BLaER1 (cell line): ENCODE measurements at regions not wholly inside any gene's neighbourhood (a gene's known extent, or its start where the extent isn't known, plus 50 kb on each side); places are given as distances from the start of the nearest gene placed in this dataset.

ENCODE experiments used
- H3K27ac ChIP-seq: shearing (Covaris generic); formaldehyde crosslinking; 2 replicates; pipeline ENCODE4 v1.8.1; 2022
- H3K27me3 ChIP-seq: shearing (Covaris generic); formaldehyde crosslinking; 2 replicates; pipeline ENCODE4 v1.8.1; 2022
- H3K36me3 ChIP-seq: shearing (Covaris generic); formaldehyde crosslinking; 2 replicates; pipeline ENCODE4 v1.8.1; 2022
- H3K4me1 ChIP-seq: shearing (Covaris generic); formaldehyde crosslinking; 2 replicates; pipeline ENCODE4 v1.8.1; 2022
- H3K4me2 ChIP-seq: shearing (Covaris generic); formaldehyde crosslinking; 2 replicates; pipeline ENCODE4 v1.8.1; 2022
- H3K4me3 ChIP-seq: shearing (Covaris generic); formaldehyde crosslinking; 2 replicates; pipeline ENCODE4 v1.8.1; 2022
- H3K9ac ChIP-seq: shearing (Covaris generic); formaldehyde crosslinking; 2 replicates; pipeline ENCODE4 v1.8.1; 2022
- H3K9me3 ChIP-seq: shearing (Covaris generic); formaldehyde crosslinking; 2 replicates; pipeline ENCODE4 v1.8.1; 2022
- H4K20me1 ChIP-seq: shearing (Covaris generic); formaldehyde crosslinking; 2 replicates; pipeline ENCODE4 v1.8.1; 2022
- Cebpa-rat ChIP-seq: shearing (Covaris generic); IDR thresholded peaks from 2 replicates; pipeline ENCODE4 v1.8.1; 2022

DNA sequence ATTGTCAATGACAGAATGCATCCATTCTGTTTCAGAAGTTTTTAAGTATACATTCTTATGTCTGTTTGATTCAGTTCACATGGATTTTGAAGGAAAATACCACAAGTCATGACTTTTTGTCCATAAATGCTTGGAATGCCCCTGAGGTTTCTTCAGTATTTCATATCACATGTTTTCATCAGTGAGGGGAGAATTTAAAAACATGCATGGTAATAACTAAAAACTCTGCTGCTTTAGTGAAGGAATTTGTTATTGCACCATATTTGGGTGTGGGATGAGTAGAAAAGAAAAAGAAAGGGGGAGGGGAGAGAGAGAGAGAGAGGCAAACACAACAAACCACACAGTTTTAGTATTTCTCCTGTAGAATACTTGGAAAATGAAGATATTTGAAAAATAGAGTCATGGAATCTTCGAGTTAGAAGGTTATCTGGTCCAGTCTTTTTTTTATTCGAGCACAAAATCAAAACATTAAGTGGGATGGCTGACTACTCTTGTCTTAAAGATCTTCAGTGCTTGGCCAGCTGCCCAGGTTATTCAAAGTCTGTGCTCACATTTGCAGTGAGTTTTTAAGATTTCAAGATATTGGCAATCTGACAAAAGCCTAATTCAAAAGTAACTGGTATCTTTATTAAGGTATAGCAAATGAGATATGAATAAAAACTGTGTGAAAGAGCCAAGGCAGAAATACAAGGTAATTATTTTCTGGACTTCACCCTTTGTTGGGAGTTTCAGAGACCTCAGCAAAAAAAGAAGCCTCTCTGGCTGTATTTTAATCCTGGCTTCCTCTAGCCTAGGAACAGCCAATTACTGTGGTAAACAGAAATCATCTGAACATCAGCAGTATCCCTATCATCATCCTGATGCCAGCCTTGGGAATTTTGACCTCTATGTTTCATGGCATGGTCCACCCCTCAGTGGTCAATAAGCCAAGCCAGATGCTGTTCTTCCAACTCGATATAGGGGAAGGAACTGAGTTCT lies 687.9 kb upstream of the CITED2 start:
- H3K4me1 ChIP-seq: no peaks in the 10 kb centered on the region
- no peak overlapping the region for H3K27ac ChIP-seq
- no peaks in the 10 kb centered on the region for H4K20me1 ChIP-seq
- no peaks in the 10 kb centered on the region for H3K27me3 ChIP-seq
- H3K36me3 ChIP-seq: no peaks in the 10 kb centered on the region
- no peak for TF ChIP-seq Cebpa-rat
- H3K4me2 ChIP-seq: no peak overlapping the region
- no peak overlapping the region for H3K9ac ChIP-seq
- H3K9me3 ChIP-seq: no peaks in the 10 kb centered on the region
- no peak overlapping the region for H3K4me3 ChIP-seq

GRCh38 chr6:140061110-140062042 lies 686.9 kb upstream of the CITED2 start:
- no peaks in the 10 kb centered on the region for H3K9me3 ChIP-seq
- no peak overlapping the region for H3K9ac ChIP-seq
- H3K4me2 ChIP-seq: no peak overlapping the region
- no peaks in the 10 kb centered on the region for H4K20me1 ChIP-seq
- H3K27ac ChIP-seq: no peak overlapping the region
- H3K4me1 ChIP-seq: no peaks in the 10 kb centered on the region
- H3K27me3 ChIP-seq: no peaks in the 10 kb centered on the region
- no peaks in the 10 kb centered on the region for H3K36me3 ChIP-seq
- TF ChIP-seq Cebpa-rat: no peak
- H3K4me3 ChIP-seq: no peak overlapping the region

DNA sequence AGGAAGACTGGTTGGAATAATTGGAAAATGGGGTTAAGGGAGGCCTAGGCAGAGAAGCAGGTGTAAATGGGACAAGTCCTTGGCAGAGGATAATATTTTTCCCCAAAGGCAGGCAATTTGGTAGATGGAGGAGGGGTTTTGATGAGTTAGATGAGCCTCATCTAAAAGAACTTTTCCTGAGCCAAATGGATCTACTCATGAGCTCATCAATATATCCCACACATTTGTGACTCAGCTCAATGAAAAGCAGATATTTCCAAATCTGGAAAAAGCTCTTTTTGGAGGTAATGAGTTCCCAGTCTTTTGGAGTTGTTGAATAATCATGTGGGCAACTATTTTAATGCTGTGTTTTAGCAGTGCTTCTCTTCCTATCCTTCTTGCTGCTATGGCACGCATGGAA lies 685.5 kb upstream of the CITED2 start:
- no peak overlapping the region for H3K4me3 ChIP-seq
- no peak overlapping the region for H3K27ac ChIP-seq
- TF ChIP-seq Cebpa-rat: no peak
- no peaks in the 10 kb centered on the region for H3K4me1 ChIP-seq
- H3K9me3 ChIP-seq: no peaks in the 10 kb centered on the region
- H4K20me1 ChIP-seq: no peaks in the 10 kb centered on the region
- H3K27me3 ChIP-seq: no peaks in the 10 kb centered on the region
- H3K36me3 ChIP-seq: no peaks in the 10 kb centered on the region
- H3K4me2 ChIP-seq: no peak overlapping the region
- H3K9ac ChIP-seq: no peak overlapping the region

DNA sequence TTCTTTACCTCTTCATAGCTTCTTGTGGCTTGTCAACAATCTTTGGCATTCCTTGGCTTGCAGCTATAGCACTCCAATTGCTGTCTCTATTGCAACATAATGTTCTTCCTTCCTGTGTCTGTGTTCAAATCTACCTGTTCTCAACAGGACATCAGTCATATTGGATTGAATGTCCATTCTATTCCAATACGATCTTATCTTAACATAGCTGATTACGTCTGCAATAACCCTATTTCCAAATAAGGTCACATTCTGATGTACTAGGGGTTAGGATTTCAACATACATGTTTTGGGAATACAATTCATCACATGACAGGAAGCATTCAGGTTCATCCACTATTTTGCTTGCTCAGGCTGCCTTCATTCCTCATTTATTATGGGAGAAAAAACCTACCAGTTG lies 684.4 kb upstream of the CITED2 start:
- Histone ChIP-seq H3K4me2 (no peak overlapping the region), H3K27me3 (no peaks in the 10 kb centered on the region), H3K4me3 (no peak overlapping the region), H3K27ac (no peak overlapping the region), H3K9ac (no peak overlapping the region), H3K4me1 (no peaks in the 10 kb centered on the region), H4K20me1 (no peaks in the 10 kb centered on the region), H3K9me3 (no peaks in the 10 kb centered on the region), H3K36me3 (no peaks in the 10 kb centered on the region)
- TF ChIP-seq Cebpa-rat: no peak

- H3K4me1 ChIP-seq: no peaks in the 10 kb centered on the region
- no peak overlapping the region for H3K4me2 ChIP-seq
- H4K20me1 ChIP-seq: no peaks in the 10 kb centered on the region
- H3K4me3 ChIP-seq: no peak overlapping the region
- no peak for TF ChIP-seq Cebpa-rat
- H3K9ac ChIP-seq: no peak overlapping the region
- no peaks in the 10 kb centered on the region for H3K27me3 ChIP-seq
- H3K9me3 ChIP-seq: no peaks in the 10 kb centered on the region
- no peaks in the 10 kb centered on the region for H3K36me3 ChIP-seq
- H3K27ac ChIP-seq: no peak overlapping the region
Measured at GRCh38 chr6:140052736-140053729, 678.6 kb upstream of the CITED2 start.

DNA sequence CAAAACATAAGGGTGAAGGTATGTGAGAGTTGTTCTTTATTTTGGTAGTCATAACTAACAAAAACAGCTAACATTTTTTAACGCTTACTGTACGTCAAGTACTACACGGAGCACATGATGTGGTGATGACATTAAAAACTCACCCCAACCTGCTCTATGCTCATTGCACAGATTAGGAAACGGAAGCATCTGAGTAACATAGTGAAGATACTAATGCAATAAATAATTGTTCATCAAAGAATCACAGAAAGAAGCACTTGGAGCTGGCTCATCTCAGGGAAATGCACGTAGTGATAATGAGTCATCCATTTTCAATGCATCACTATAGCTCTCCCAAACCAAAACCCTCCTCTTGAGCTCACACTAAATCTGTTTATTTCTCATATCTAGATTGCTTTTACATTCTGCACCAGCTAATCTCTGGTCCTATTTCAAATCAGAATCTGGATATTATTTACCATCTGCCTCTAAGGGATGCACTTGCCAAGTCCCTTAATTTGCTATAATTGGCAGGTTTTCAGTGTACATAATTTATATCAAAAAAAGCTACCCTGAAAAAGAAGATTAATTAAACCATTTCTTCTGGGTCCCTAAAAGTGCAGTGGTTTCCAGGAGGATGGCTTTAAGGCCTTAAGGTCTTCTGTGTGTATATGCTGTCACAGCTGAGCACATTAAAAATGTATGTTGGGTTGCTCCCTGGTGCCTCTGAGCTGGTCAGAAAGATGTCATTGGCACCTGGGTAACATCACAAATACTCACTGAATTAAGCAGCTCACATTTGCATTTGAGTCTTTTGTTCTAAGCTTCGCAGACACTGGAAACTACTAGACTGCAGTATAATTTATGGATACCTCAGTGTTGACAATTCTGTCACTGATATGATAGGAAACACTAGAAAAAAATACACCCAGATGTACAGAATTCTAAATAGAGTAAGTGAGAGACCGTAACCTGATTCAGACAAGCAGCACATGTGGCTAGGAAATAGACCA lies 677.4 kb upstream of the CITED2 start:
- no peaks in the 10 kb centered on the region for H3K4me1 ChIP-seq
- H3K27me3 ChIP-seq: no peaks in the 10 kb centered on the region
- no peak overlapping the region for H3K9ac ChIP-seq
- H3K4me2 ChIP-seq: no peak overlapping the region
- no peaks in the 10 kb centered on the region for H3K36me3 ChIP-seq
- H3K4me3 ChIP-seq: no peak overlapping the region
- no peaks in the 10 kb centered on the region for H4K20me1 ChIP-seq
- TF ChIP-seq Cebpa-rat: no peak
- no peaks in the 10 kb centered on the region for H3K9me3 ChIP-seq
- H3K27ac ChIP-seq: no peak overlapping the region

GRCh38 chr6:140050101-140050995 lies 675.9 kb upstream of the CITED2 start:
- H3K9ac ChIP-seq: no peak overlapping the region
- no peaks in the 10 kb centered on the region for H3K4me1 ChIP-seq
- H3K27ac ChIP-seq: no peak overlapping the region
- no peaks in the 10 kb centered on the region for H3K27me3 ChIP-seq
- TF ChIP-seq Cebpa-rat: no peak
- H3K36me3 ChIP-seq: no peaks in the 10 kb centered on the region
- no peaks in the 10 kb centered on the region for H3K9me3 ChIP-seq
- no peaks in the 10 kb centered on the region for H4K20me1 ChIP-seq
- H3K4me3 ChIP-seq: no peak overlapping the region
- H3K4me2 ChIP-seq: no peak overlapping the region
